ENCODE measurements at regions not wholly inside any gene's neighbourhood (a gene's known extent, or its start where the extent isn't known, plus 50 kb on each side); places are given as distances from the start of the nearest gene placed in this dataset.

DNA sequence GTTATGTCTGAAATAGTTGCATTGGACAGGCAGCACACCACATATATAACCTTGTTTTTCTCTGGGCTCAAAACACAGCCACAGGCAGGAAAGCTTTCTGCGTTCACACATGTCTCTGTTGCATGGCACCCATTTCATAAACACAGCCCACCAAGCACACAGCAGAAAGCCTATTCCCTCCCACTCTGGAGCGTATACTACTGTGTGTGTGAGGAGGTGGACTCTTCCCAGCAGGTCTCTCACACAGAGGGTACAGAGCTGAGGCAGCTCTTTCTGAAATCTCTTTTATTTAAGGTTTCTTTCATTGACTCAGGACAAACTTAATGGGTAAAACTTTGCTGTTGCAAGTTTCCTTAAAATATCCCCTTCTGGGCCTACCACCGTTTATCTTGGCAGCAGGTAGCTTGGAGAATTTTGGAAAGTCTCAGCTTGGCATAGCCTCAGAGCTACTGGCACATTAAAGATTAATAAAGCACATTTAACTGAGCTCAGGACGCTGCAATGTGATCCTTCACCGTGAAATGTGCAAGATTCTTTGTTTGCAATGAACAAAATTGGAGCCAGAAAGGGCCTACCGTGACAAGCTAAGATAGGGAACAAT lies 105.1 kb upstream of the NCKAP5 start:
- ChIA-PET CTCF (ENCODE audit: low intra/inter-chr PET ratio) (no interaction called here), POLR2A (interaction anchor here (0.6 kb wide), 1 partner anchor 32 kb away, joined by 4 read pairs; no protein-coding TSS in a partner anchor)
- FAIRE-seq (no peak), ATAC-seq (no peak), DNase-seq (ENCODE audit: extremely low read depth in 1 of 4, low spot score in 3 of 4) (no peak)
- H3K4me1 ChIP-seq (replicated peaks in 1 of 2; ENCODE audit: control insufficient read depth in 2 of 2, insufficient read depth in 2 of 2, low read length in 2 of 2): no peaks in the 10 kb centered on the region
- no peaks in the 10 kb centered on the region for H3K9me3 ChIP-seq (replicated peaks; ENCODE audit: control insufficient read depth, insufficient read depth, low read depth, low read length)
- no peak overlapping the region for H3K4me2 ChIP-seq (ENCODE audit: insufficient read depth, low read length)
- BruUV-seq (replicated peaks): no TSS peak
- H3K4me3 ChIP-seq: no peak overlapping the region
- WGBS (ENCODE audit: insufficient coverage, low coverage, missing lambda C conversion rate): 2% methylated on average over 6 of the region's 6 CpGs
- in situ Hi-C loops (cut with MboI) (no loop called here), intact Hi-C loops (cut with micrococcal nuclease) (no loop called here)
- TF ChIP-seq EZH2 (IDR thresholded peaks at IDR 0.05; ENCODE audit: borderline replicate concordance, low read depth, low read length) (no peak), YBX1 (IDR thresholded peaks at IDR 0.05) (no peak), RFX1 (IDR thresholded peaks at IDR 0.05) (no peak), ARID1B (IDR thresholded peaks at IDR 0.05) (no peak), COPS2 (conservative IDR thresholded peaks at IDR 0.05) (no peak), EHMT2 (IDR thresholded peaks at IDR 0.05) (no peak)
- TF ChIP-seq, protein P1, sequence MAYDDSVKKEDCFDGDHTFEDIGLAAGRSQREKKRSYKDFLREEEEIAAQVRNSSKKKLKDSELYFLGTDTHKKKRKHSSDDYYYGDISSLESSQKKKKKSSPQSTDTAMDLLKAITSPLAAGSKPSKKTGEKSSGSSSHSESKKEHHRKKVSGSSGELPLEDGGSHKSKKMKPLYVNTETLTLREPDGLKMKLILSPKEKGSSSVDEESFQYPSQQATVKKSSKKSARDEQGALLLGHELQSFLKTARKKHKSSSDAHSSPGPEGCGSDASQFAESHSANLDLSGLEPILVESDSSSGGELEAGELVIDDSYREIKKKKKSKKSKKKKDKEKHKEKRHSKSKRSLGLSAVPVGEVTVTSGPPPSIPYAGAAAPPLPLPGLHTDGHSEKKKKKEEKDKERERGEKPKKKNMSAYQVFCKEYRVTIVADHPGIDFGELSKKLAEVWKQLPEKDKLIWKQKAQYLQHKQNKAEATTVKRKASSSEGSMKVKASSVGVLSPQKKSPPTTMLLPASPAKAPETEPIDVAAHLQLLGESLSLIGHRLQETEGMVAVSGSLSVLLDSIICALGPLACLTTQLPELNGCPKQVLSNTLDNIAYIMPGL (CRISPR knock-in tag; IDR thresholded peaks at IDR 0.05): no peak
- H3K27ac ChIP-seq (ENCODE audit: extremely low read depth, low read depth, low read length): no peak overlapping the region
- no peaks in the 10 kb centered on the region for H3K36me3 ChIP-seq (ENCODE audit: control insufficient read depth, insufficient read depth, low read length)
- no peak overlapping the region for H3K9ac ChIP-seq (ENCODE audit: insufficient read depth in 1 of 2, low read depth in 2 of 2, low read length in 2 of 2)
- no peaks in the 10 kb centered on the region for H3K79me2 ChIP-seq (ENCODE audit: control insufficient read depth, insufficient read depth, low read length)
- no peaks in the 10 kb centered on the region for H3K27me3 ChIP-seq (ENCODE audit: control insufficient read depth in 2 of 2, insufficient read depth in 2 of 2, low read length in 2 of 2)
- no peaks in the 10 kb centered on the region for H4K20me1 ChIP-seq (replicated peaks; ENCODE audit: control insufficient read depth, insufficient read depth, low read length)
- H2AFZ ChIP-seq (ENCODE audit: low read depth, low read length): no peak overlapping the region
- H3K9me1 ChIP-seq (ENCODE audit: control insufficient read depth, insufficient read depth, low read length): no peaks in the 10 kb centered on the region
